ENCODE measurements at regions not wholly inside any gene's neighbourhood (a gene's known extent, or its start where the extent isn't known, plus 50 kb on each side); places are given as distances from the start of the nearest gene placed in this dataset.
A peak's percentile ranks its signal among the peaks of the same experiment; 100 is the strongest.

GRCh38 chr7:142372727-142373126 is 114.9 kb upstream of the PRSS58 start:
- Histone ChIP-seq H3K4me1 (peaks cover 7 to 44% (median 12%) of the 10 kb centered on the region in 3 donors), H3K36me3 (no peaks in the 10 kb centered on the region), H3K27me3 (no peaks in the 10 kb centered on the region), H3K9me3 (peaks cover 0 to 11% (median 2%) of the 10 kb centered on the region in 3 donors), H3K27ac (peak overlapping the region in 3 of 4 donors; percentile 5 to 41 (median 19)), H3K4me3 (no peak overlapping the region)
- WGBS, 2 donors = 49 to 55% methylated on average over 3 of the region's 3 CpGs
- intact Hi-C loops (cut with DNase I) = no loop called here
- no peak for DNase-seq
- TF ChIP-seq CTCF (IDR thresholded peaks at IDR 0.05) (no peak), POLR2A (IDR thresholded peaks at IDR 0.05) (no peak)

- H3K27ac ChIP-seq = peak overlapping the region in 2 of 4 donors; percentile 41
These were observed 113.9 kb upstream of the PRSS58 start for GRCh38 chr7:142371586-142372377.

GRCh38 chr7:142365410-142365842 is 107.6 kb upstream of the PRSS58 start:
- no peak for DNase-seq
- Histone ChIP-seq H3K4me3 (no peak overlapping the region), H3K4me1 (peaks cover 0 to 9% (median 6%) of the 10 kb centered on the region in 3 donors), H3K27ac (no peak overlapping the region), H3K9me3 (peaks cover 0 to 17% (median 3%) of the 10 kb centered on the region in 3 donors), H3K36me3 (no peaks in the 10 kb centered on the region), H3K27me3 (no peaks in the 10 kb centered on the region)
- intact Hi-C loops (cut with DNase I) = no loop called here
- TF ChIP-seq CTCF (IDR thresholded peaks at IDR 0.05) = no peak
- no peak for TF ChIP-seq POLR2A (IDR thresholded peaks at IDR 0.05)
- WGBS, 2 donors = 67 to 83% methylated on average over 1 to 2 of the region's 2 CpGs

More at GRCh38 chr7:142371586-142372377, 113.9 kb upstream of the PRSS58 start:
- Histone ChIP-seq H3K36me3 (no peaks in the 10 kb centered on the region), H3K27me3 (no peaks in the 10 kb centered on the region), H3K9me3 (peaks cover 0 to 17% (median 3%) of the 10 kb centered on the region in 3 donors), H3K4me1 (peaks cover 7 to 44% (median 12%) of the 10 kb centered on the region in 3 donors), H3K4me3 (no peak overlapping the region)
- intact Hi-C loops (cut with DNase I) = no loop called here
- no peak for DNase-seq
- WGBS, 2 donors = 80 to 84% methylated on average over 4 of the region's 4 CpGs
- no peak for TF ChIP-seq POLR2A (IDR thresholded peaks at IDR 0.05)
- TF ChIP-seq CTCF (IDR thresholded peaks at IDR 0.05) = no peak

GRCh38 chr7:142364551-142364950 is 106.7 kb upstream of the PRSS58 start:
- no peak overlapping the region for H3K27ac ChIP-seq
- H3K4me3 ChIP-seq = no peak overlapping the region
- WGBS, 2 donors = 10 to 27% methylated on average over 1 of the region's 1 CpG
- H3K9me3 ChIP-seq = peaks cover 0 to 17% (median 3%) of the 10 kb centered on the region in 3 donors
- no peak for DNase-seq
- TF ChIP-seq POLR2A (IDR thresholded peaks at IDR 0.05) = no peak
- no peak for TF ChIP-seq CTCF (IDR thresholded peaks at IDR 0.05)
- no peaks in the 10 kb centered on the region for H3K27me3 ChIP-seq
- intact Hi-C loops (cut with DNase I) = no loop called here
- no peaks in the 10 kb centered on the region for H3K36me3 ChIP-seq
- peaks cover 0 to 9% (median 6%) of the 10 kb centered on the region in 3 donors for H3K4me1 ChIP-seq

- peaks cover 4 to 20% (median 6%) of the 10 kb centered on the region in 3 donors for H3K4me1 ChIP-seq
- no peak for DNase-seq
- WGBS, 2 donors = 71% methylated on average over 3 of the region's 3 CpGs
- H3K9me3 ChIP-seq = peaks cover 0 to 2% (median 0%) of the 10 kb centered on the region in 3 donors
- H3K36me3 ChIP-seq = no peaks in the 10 kb centered on the region
- no peak overlapping the region for H3K27ac ChIP-seq
- intact Hi-C loops (cut with DNase I) = no loop called here
- TF ChIP-seq CTCF (IDR thresholded peaks at IDR 0.05) = no peak
- no peak for TF ChIP-seq POLR2A (IDR thresholded peaks at IDR 0.05)
- no peak overlapping the region for H3K4me3 ChIP-seq
- no peaks in the 10 kb centered on the region for H3K27me3 ChIP-seq
These were observed 104.5 kb upstream of the PRSS58 start for GRCh38 chr7:142362349-142362748.
